Gastroesophageal sphincter (tissue), 3 donors: ENCODE measurements at regions not wholly inside any gene's neighbourhood (a gene's known extent, or its start where the extent isn't known, plus 50 kb on each side); places are given as distances from the start of the nearest gene placed in this dataset.

Experiments
- CTCF ChIP-seq, 4 experiments: fragments of 200-600 bp in 2 of 4; fragments of 450-650 bp in 2 of 4; sonication (generic) in 1 of 4; IDR thresholded peaks; one replicate each; pipeline ENCODE4 v1.5.1; 2017 to 2019; ENCODE audit warnings: antibody characterized with exemption in 4 of 4, mild to moderate bottlenecking in 2 of 4, moderate library complexity in 2 of 4
- EP300 ChIP-seq: sonication (generic); formaldehyde crosslinking; IDR thresholded peaks from one replicate; pipeline ENCODE4 v1.6.1; 2017; ENCODE audit warnings: antibody characterized with exemption, mild to moderate bottlenecking
- POLR2AphosphoS5 ChIP-seq: sonication (generic); formaldehyde crosslinking; IDR thresholded peaks from one replicate; pipeline ENCODE4 v1.6.1; 2017; ENCODE audit warnings: antibody characterized with exemption

GRCh38 chr1:36721261-36721660, 238.5 kb upstream of the CSF3R start:
- TF ChIP-seq CTCF (IDR thresholded peaks at IDR 0.05): no peak
- TF ChIP-seq POLR2AphosphoS5: no peak
- TF ChIP-seq EP300: no peak
